ENCODE measurements at regions not wholly inside any gene's neighbourhood (a gene's known extent, or its start where the extent isn't known, plus 50 kb on each side); places are given as distances from the start of the nearest gene placed in this dataset.

DNA sequence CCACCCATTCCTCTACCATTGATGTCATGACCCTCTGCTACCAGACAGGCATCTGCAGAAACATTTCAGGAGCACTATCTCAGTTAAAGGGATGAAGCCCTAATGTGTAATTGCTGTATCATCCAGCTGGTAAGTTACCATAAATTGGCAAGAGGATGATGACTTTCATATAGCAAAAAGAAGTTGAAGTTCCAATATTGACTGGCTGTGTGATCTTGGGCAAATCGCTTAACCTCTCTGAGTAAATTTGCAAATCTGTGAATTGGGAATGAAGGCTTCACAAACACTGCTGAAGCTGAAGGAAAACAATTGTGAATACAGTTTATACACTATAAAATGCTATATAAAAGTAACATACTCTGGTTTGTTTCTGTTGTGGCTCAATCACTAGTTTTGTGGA, 89.5 kb upstream of the PHACTR1 start:
- no peak overlapping the region for H2BK120ac ChIP-seq (ENCODE audit: low read depth, low read length, poor library complexity, severe bottlenecking)
- H3K9me3 ChIP-seq (ENCODE audit: control insufficient read depth, low read depth, low read length), result no peaks in the 10 kb centered on the region
- no peak overlapping the region for H3K27ac ChIP-seq (ENCODE audit: insufficient read length, low read depth, low read length)
- H3K4me3 Mint-ChIP-seq, result no peak overlapping the region
- H3K4me1 Mint-ChIP-seq, result peaks cover 0 to 2% of the 10 kb centered on the region in 2 experiments; a peak in 2 of 4 replicates
- DNase-seq, result no peak
- no peak overlapping the region for H4K8ac ChIP-seq (replicated peaks; ENCODE audit: insufficient read length, low read depth, low read length)
- no peaks in the 10 kb centered on the region; a peak in 1 of 7 replicates for H3K36me3 Mint-ChIP-seq (ENCODE audit: insufficient read depth in 1 of 3, low read depth in 3 of 3)
- no peaks in the 10 kb centered on the region for H4K20me1 ChIP-seq (ENCODE audit: control insufficient read depth, insufficient read depth, insufficient read length)
- no peak overlapping the region for H4K91ac ChIP-seq (ENCODE audit: insufficient read length, low read depth, low read length)
- no peak overlapping the region for H3K4ac ChIP-seq (ENCODE audit: low read depth, low read length)
- no peak for TF ChIP-seq CTCF (conservative IDR thresholded peaks at IDR 0.05)
- no peak overlapping the region for H2BK20ac ChIP-seq (ENCODE audit: low read depth, low read length, poor library complexity, severe bottlenecking)
- H3K4me2 ChIP-seq (ENCODE audit: insufficient read depth, insufficient read length, low read length), result no peak overlapping the region
- no peaks in the 10 kb centered on the region for H3K23me2 ChIP-seq (ENCODE audit: insufficient read length, low read depth, low read length, poor library complexity, severe bottlenecking)
- no peaks in the 10 kb centered on the region for H3K27me3 ChIP-seq (ENCODE audit: insufficient read depth, low read length)
- H2BK15ac ChIP-seq (ENCODE audit: low read depth, low read length), result no peak overlapping the region
- H3K18ac ChIP-seq (ENCODE audit: insufficient read length, low read depth, low read length), result no peak overlapping the region
- H3K4me1 ChIP-seq (ENCODE audit: insufficient read depth, low read length), result no peaks in the 10 kb centered on the region
- H3K14ac ChIP-seq (ENCODE audit: insufficient read depth, low read length), result no peak overlapping the region
- no peak overlapping the region for H2AFZ ChIP-seq (ENCODE audit: low read length)
- H3K9ac ChIP-seq (ENCODE audit: extremely low read depth, insufficient read length, low read length), result no peak overlapping the region
- no peak overlapping the region for H2BK12ac ChIP-seq (ENCODE audit: insufficient read length, low read depth, low read length)
- H2BK5ac ChIP-seq (ENCODE audit: insufficient read length, low read length), result no peak overlapping the region
- no peak overlapping the region for H2AK5ac ChIP-seq (ENCODE audit: insufficient read length, low read length)
- no peak overlapping the region for H3K27ac Mint-ChIP-seq
- H3K27me3 Mint-ChIP-seq (ENCODE audit: low read depth), result no peaks in the 10 kb centered on the region; the same call in 1 of the 2 replicates
- H3T11ph ChIP-seq (ENCODE audit: low read length), result no peak overlapping the region
- WGBS (ENCODE audit: extremely low coverage, insufficient read length, low lambda C conversion rate), result no CpG with 5 or more reads among the region's 1 CpG
- no peaks in the 10 kb centered on the region for H3K9me3 Mint-ChIP-seq
- no peak overlapping the region for H4K5ac ChIP-seq (ENCODE audit: insufficient read length, low read depth, low read length)
- H3K79me1 ChIP-seq (ENCODE audit: insufficient read depth, low read depth, low read length, poor library complexity, severe bottlenecking), result no peaks in the 10 kb centered on the region
- no peak overlapping the region for H3K56ac ChIP-seq (ENCODE audit: insufficient read length, low read depth, low read length)
- no peaks in the 10 kb centered on the region for H3K79me2 ChIP-seq (ENCODE audit: insufficient read depth, low read length)
- no peak overlapping the region for H3K23ac ChIP-seq (ENCODE audit: insufficient read length, low read depth, low read length)

Data from H9 (cell line).